IMR-90 (cell line): ENCODE measurements at regions not wholly inside any gene's neighbourhood (a gene's known extent, or its start where the extent isn't known, plus 50 kb on each side); places are given as distances from the start of the nearest gene placed in this dataset.

Source experiments
- ATAC-seq: fragments of 200-7000 bp; cut with Tn5 transposase; 2 replicates; pipeline ENCODE4 v1.9.1; 2020; ENCODE audit warnings: low read depth, mild to moderate bottlenecking, moderate library complexity
- BruUV-seq: library from RNA; stranded (reverse); fragments of 400-500 nt; replicated peaks from 2 replicates; lab custom pipeline; 2021; lab: Mats Ljungman, UMichigan
- CTCF ChIA-PET: fragments of 300-600 bp; formaldehyde crosslinking; extraction: SDS; loops from one replicate; lab custom pipeline; 2021; ENCODE audit warnings: antibody characterized with exemption; lab: Yijun Ruan, JAX
- POLR2A ChIA-PET: fragments of 300-600 bp; sonication (Branson Sonifier 250); formaldehyde crosslinking; loops from one replicate; lab custom pipeline; 2022; ENCODE audit warnings: antibody characterized with exemption; ENCODE audit not compliant: unreplicated experiment; lab: Charles Lee
- DNase-seq: peaks from one replicate; pipeline ENCODE4 v3.0.0; 2013
- H2AFZ ChIP-seq: replicated peaks from 2 replicates; pipeline ENCODE3; 2013; ENCODE audit warnings: low read length, mild to moderate bottlenecking; ENCODE audit not compliant: poor library complexity
- H2AK5ac ChIP-seq: 2 replicates; pipeline ENCODE4 v1.6.1; 2013; ENCODE audit warnings: low read depth, low read length, inconsistent platforms
- H2AK9ac ChIP-seq: replicated peaks from 2 replicates; pipeline ENCODE3; 2013; ENCODE audit warnings: mild to moderate bottlenecking, low read depth, low read length, moderate library complexity; ENCODE audit not compliant: poor library complexity
- H2BK120ac ChIP-seq: 2 replicates; pipeline ENCODE4 v1.6.1; 2013; ENCODE audit warnings: low read depth, low read length, inconsistent platforms
- H2BK15ac ChIP-seq: 3 replicates; pipeline ENCODE4 v1.6.1; 2013; ENCODE audit warnings: low read depth, low read length, inconsistent platforms
- H2BK20ac ChIP-seq: 2 replicates; pipeline ENCODE4 v1.6.1; 2013; ENCODE audit warnings: low read depth, mild to moderate bottlenecking, inconsistent platforms, low read length, moderate library complexity
- H2BK5ac ChIP-seq: 2 replicates; pipeline ENCODE4 v1.6.1; 2013; ENCODE audit warnings: mild to moderate bottlenecking, low read depth, low read length, inconsistent platforms; ENCODE audit not compliant: poor library complexity, severe bottlenecking
- H3K14ac ChIP-seq: replicated peaks from 2 replicates; pipeline ENCODE4 v1.6.1; 2013; ENCODE audit warnings: low read depth, low read length, inconsistent platforms
- H3K18ac ChIP-seq: 2 replicates; pipeline ENCODE4 v1.6.1; 2013; ENCODE audit warnings: low read depth, low read length, control low read depth
- H3K23ac ChIP-seq: 2 replicates; pipeline ENCODE4 v1.6.1; 2013; ENCODE audit warnings: low read depth, low read length, inconsistent platforms
- H3K27ac ChIP-seq: 2 replicates; pipeline ENCODE4 v1.5.1; 2013; ENCODE audit warnings: mild to moderate bottlenecking, control low read depth, low read length; ENCODE audit not compliant: insufficient read depth
- H3K27me3 ChIP-seq: 2 replicates; pipeline ENCODE4 v1.6.1; 2013; ENCODE audit warnings: low read length; ENCODE audit not compliant: control insufficient read depth, insufficient read depth
- H3K36me3 ChIP-seq: 2 replicates; pipeline ENCODE4 v1.6.1; 2013; ENCODE audit warnings: low read length, mixed read lengths; ENCODE audit not compliant: control insufficient read depth, insufficient read depth
- H3K4ac ChIP-seq: 2 replicates; pipeline ENCODE4 v1.6.1; 2013; ENCODE audit warnings: low read depth, low read length, inconsistent platforms
- H3K4me1 ChIP-seq: 2 replicates; pipeline ENCODE4 v1.6.1; 2013; ENCODE audit warnings: low read length, mixed read lengths; ENCODE audit not compliant: control insufficient read depth, insufficient read depth
- H3K4me2 ChIP-seq: 2 replicates; pipeline ENCODE4 v1.6.1; 2013; ENCODE audit warnings: low read depth, mild to moderate bottlenecking, control low read depth, low read length, moderate library complexity
- H3K4me3 ChIP-seq: 2 replicates; pipeline ENCODE4 v1.5.1; 2013; ENCODE audit warnings: low read depth, mild to moderate bottlenecking, control low read depth, low read length, moderate library complexity; ENCODE audit not compliant: insufficient read depth
- H3K56ac ChIP-seq: 2 replicates; pipeline ENCODE4 v1.6.1; 2013; ENCODE audit warnings: low read length, inconsistent platforms; ENCODE audit not compliant: insufficient read depth; ENCODE audit errors: extremely low read depth
- H3K79me1 ChIP-seq, 2 experiments: 2 replicates each; pipeline ENCODE4 v1.6.1; 2013; ENCODE audit warnings: low read length in 2 of 2, inconsistent platforms in 1 of 2, low read depth in 1 of 2
- H3K9ac ChIP-seq: 2 replicates; pipeline ENCODE4 v1.6.1; 2013; ENCODE audit warnings: low read depth, low read length, control low read depth
- H3K9me1 ChIP-seq: 2 replicates; pipeline ENCODE4 v1.6.1; 2013; ENCODE audit warnings: low read length, inconsistent platforms; ENCODE audit not compliant: insufficient read depth
- H3K9me3 ChIP-seq: 2 replicates; pipeline ENCODE4 v1.6.1; 2013; ENCODE audit warnings: low read length; ENCODE audit not compliant: control insufficient read depth, insufficient read depth
- H4K20me1 ChIP-seq: 2 replicates; pipeline ENCODE4 v1.6.1; 2013; ENCODE audit warnings: low read length, inconsistent platforms; ENCODE audit not compliant: insufficient read depth
- H4K5ac ChIP-seq: 2 replicates; pipeline ENCODE4 v1.6.1; 2013; ENCODE audit warnings: mild to moderate bottlenecking, low read depth, low read length, control low read depth
- H4K8ac ChIP-seq, 2 experiments: 2 replicates each; pipeline ENCODE4 v1.6.1; 2013; ENCODE audit warnings: low read depth in 2 of 2, low read length in 2 of 2, control low read depth in 1 of 2, inconsistent platforms in 1 of 2
- H4K91ac ChIP-seq: 2 replicates; pipeline ENCODE4 v1.6.1; 2013; ENCODE audit warnings: low read depth, low read length, inconsistent platforms; ENCODE audit not compliant: insufficient read depth
- BHLHE40 ChIP-seq: fragments of 150-350 bp; IDR thresholded peaks from 2 replicates; pipeline ENCODE4 v1.6.1; 2016; ENCODE audit warnings: mild to moderate bottlenecking, low read depth, low read length
- CEBPB ChIP-seq: IDR thresholded peaks from 2 replicates; pipeline ENCODE4 v1.6.1; 2012; ENCODE audit warnings: low read depth, low read length, improper control_type of control experiment
- CHD1 ChIP-seq: IDR thresholded peaks from 2 replicates; pipeline ENCODE4 v1.6.1; 2012; ENCODE audit warnings: low read depth, low read length, improper control_type of control experiment
- CTCF ChIP-seq: conservative IDR thresholded peaks from 2 replicates; pipeline ENCODE4 v1.5.1; 2012; ENCODE audit warnings: mild to moderate bottlenecking, low read depth, low read length, improper control_type of control experiment
- ELK1 ChIP-seq: fragments of 150-350 bp; IDR thresholded peaks from 2 replicates; pipeline ENCODE4 v1.6.1; 2016; ENCODE audit warnings: low read depth, mild to moderate bottlenecking, low read length, moderate library complexity, borderline replicate concordance
- FOS ChIP-seq: fragments of 150-350 bp; IDR thresholded peaks from 2 replicates; pipeline ENCODE4 v1.6.1; 2016; ENCODE audit warnings: low read depth, low read length
- MAFK ChIP-seq: IDR thresholded peaks from 2 replicates; pipeline ENCODE4 v1.6.1; 2012; ENCODE audit warnings: low read depth, low read length, improper control_type of control experiment
- MAZ ChIP-seq: IDR thresholded peaks from 2 replicates; pipeline ENCODE4 v1.6.1; 2012; ENCODE audit warnings: low read depth, mild to moderate bottlenecking, low read length, improper control_type of control experiment, moderate library complexity, borderline replicate concordance
- MXI1 ChIP-seq: IDR thresholded peaks from 2 replicates; pipeline ENCODE4 v1.6.1; 2012; ENCODE audit warnings: low read depth, mild to moderate bottlenecking, low read length, moderate library complexity, borderline replicate concordance
- NFE2L2 ChIP-seq: fragments of 150-350 bp; IDR thresholded peaks from 2 replicates; pipeline ENCODE4 v1.6.1; 2016; ENCODE audit warnings: low read depth, mild to moderate bottlenecking, low read length
- POLR2A ChIP-seq: IDR thresholded peaks from 2 replicates; pipeline ENCODE4 v1.6.1; 2012; ENCODE audit warnings: mild to moderate bottlenecking, low read depth, low read length
- RAD21 ChIP-seq: IDR thresholded peaks from 2 replicates; pipeline ENCODE4 v1.6.1; 2012; ENCODE audit warnings: low read length, improper control_type of control experiment
- RCOR1 ChIP-seq: IDR thresholded peaks from 2 replicates; pipeline ENCODE4 v1.6.1; 2012; ENCODE audit warnings: mild to moderate bottlenecking, low read length, improper control_type of control experiment; ENCODE audit not compliant: insufficient replicate concordance
- RFX5 ChIP-seq: IDR thresholded peaks from 2 replicates; pipeline ENCODE4 v1.8.0; 2012; ENCODE audit warnings: low read depth, mild to moderate bottlenecking, low read length, moderate library complexity
- SMC3 ChIP-seq: fragments of 150-350 bp; IDR thresholded peaks from 2 replicates; pipeline ENCODE4 v1.6.1; 2016; ENCODE audit warnings: low read depth, mild to moderate bottlenecking, antibody characterized with exemption, low read length, moderate library complexity
- USF2 ChIP-seq: fragments of 150-350 bp; IDR thresholded peaks from 2 replicates; pipeline ENCODE4 v1.6.1; 2017; ENCODE audit warnings: mild to moderate bottlenecking, antibody characterized with exemption, low read length, low read depth
- WGBS, 2 experiments: methylation state at CpG; one replicate each; pipeline versions ENCODE4 v1.1.5 to v1.1.7; 2013; ENCODE audit warnings: missing lambda C conversion rate in 2 of 2; ENCODE audit not compliant: insufficient read length in 1 of 2; ENCODE audit errors: extremely low coverage in 2 of 2; 5-methylcytosine and 5-hydroxymethylcytosine counted together
- dilution Hi-C: fragments of 300-500 bp; cut with HindIII; formaldehyde crosslinking; loops from one replicate; pipeline ENCODE4 v1.14.3; 2018; ENCODE audit warnings: low sequenced_read_pairs; ENCODE audit not compliant: unreplicated experiment
- in situ Hi-C: fragments of 300-500 bp; cut with MboI; formaldehyde crosslinking; loops from 3 replicates; pipeline ENCODE4 v1.14.3; 2019; ENCODE audit warnings: low sequenced_read_pairs, inconsistent platforms, mixed read lengths
- intact Hi-C: fragments of 100-400 bp; cut with micrococcal nuclease; formaldehyde crosslinking; loops from 2 replicates; pipeline ENCODE4 v1.10.0; 2022

- no peaks in the 10 kb centered on the region for H3K9me3 ChIP-seq
Observed at GRCh38 chr2:52452201-52452600, 1315.4 kb upstream of the CHAC2 start.

More at GRCh38 chr2:52452201-52452600, 1315.4 kb upstream of the CHAC2 start:
- no peak overlapping the region for H3K9ac ChIP-seq
- no peaks in the 10 kb centered on the region for H3K36me3 ChIP-seq
- H3K23ac ChIP-seq = no peak overlapping the region
- ChIA-PET POLR2A (no interaction called here), CTCF (interaction anchor here (0.7 kb wide), 1 partner anchor 350 kb away, joined by 3 read pairs; no protein-coding TSS in a partner anchor)
- no peak overlapping the region for H2AK9ac ChIP-seq
- no peak overlapping the region for H2BK5ac ChIP-seq
- H3K18ac ChIP-seq = no peak overlapping the region
- in situ Hi-C loops = no loop called here
- no peak overlapping the region for H4K8ac ChIP-seq
- no peak overlapping the region for H2BK20ac ChIP-seq
- no peak overlapping the region for H3K4ac ChIP-seq
- ATAC-seq (no peak), DNase-seq (no peak)
- no peak overlapping the region for H2AFZ ChIP-seq
- H3K9me1 ChIP-seq = no peaks in the 10 kb centered on the region
- H4K91ac ChIP-seq = no peak overlapping the region
- whole genome bisulfite sequencing, 2 experiments = 88% methylated on average over 1 of the region's 4 CpGs; no CpG with 5 or more reads in 1 of the 2 experiments
- H2BK15ac ChIP-seq = no peak overlapping the region
- H3K27ac ChIP-seq = no peak overlapping the region
- H3K4me2 ChIP-seq = no peak overlapping the region
- no peaks in the 10 kb centered on the region for H4K20me1 ChIP-seq
- H2BK120ac ChIP-seq = no peak overlapping the region
- no peak overlapping the region for H2AK5ac ChIP-seq
- no peaks in the 10 kb centered on the region for H3K4me1 ChIP-seq
- H3K27me3 ChIP-seq = no peaks in the 10 kb centered on the region
- no peaks in the 10 kb centered on the region for H3K79me1 ChIP-seq
- dilution Hi-C loops = no loop called here
- BruUV-seq = no TSS peak
- H3K4me3 ChIP-seq = no peak overlapping the region
- no peak overlapping the region for H4K5ac ChIP-seq
- TF ChIP-seq SMC3 (no peak), MAZ (no peak), BHLHE40 (no peak), MAFK (no peak), CHD1 (no peak), RCOR1 (no peak), RFX5 (no peak), ELK1 (no peak), CEBPB (no peak), USF2 (no peak), MXI1 (no peak), CTCF (no peak), FOS (no peak), POLR2A (no peak), RAD21 (no peak), NFE2L2 (no peak)
- intact Hi-C loops = no loop called here
- H3K14ac ChIP-seq = no peak overlapping the region
- H3K56ac ChIP-seq = no peak overlapping the region
